TTC549 (cell line): ENCODE measurements at regions not wholly inside any gene's neighbourhood (a gene's known extent, or its start where the extent isn't known, plus 50 kb on each side); places are given as distances from the start of the nearest gene placed in this dataset.

ENCODE experiments used
- FAIRE-seq: peaks from 2 replicates; lab custom pipeline; 2012; peaks lifted over from hg19 to GRCh38; lab: Jason Lieb, UNC

- no peak for FAIRE-seq
Measured at GRCh38 chr15:60095711-60096110, 91.6 kb downstream of the FOXB1 start.

DNA sequence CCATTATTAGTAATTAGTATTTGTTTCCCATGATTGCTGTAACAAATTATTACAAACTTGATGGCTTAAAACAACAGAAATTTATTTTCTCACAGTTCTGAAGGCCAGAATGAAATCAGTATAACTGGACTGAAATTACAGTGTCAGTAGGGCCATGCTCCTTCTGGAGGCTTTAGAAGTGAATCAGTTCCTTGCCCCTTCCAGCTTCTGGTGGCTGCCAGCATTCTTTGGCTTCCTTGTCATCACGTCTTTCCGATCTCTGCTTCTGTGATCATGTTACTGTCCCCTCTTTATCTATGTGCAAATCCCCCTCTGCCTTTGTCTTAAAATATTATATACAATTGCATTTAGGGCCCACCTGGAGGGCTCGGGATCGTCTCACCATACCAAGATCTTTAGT is 92.0 kb downstream of the FOXB1 start:
- no peak for FAIRE-seq

GRCh38 chr15:60101416-60101815 is 97.3 kb downstream of the FOXB1 start:
- FAIRE-seq: no peak

DNA sequence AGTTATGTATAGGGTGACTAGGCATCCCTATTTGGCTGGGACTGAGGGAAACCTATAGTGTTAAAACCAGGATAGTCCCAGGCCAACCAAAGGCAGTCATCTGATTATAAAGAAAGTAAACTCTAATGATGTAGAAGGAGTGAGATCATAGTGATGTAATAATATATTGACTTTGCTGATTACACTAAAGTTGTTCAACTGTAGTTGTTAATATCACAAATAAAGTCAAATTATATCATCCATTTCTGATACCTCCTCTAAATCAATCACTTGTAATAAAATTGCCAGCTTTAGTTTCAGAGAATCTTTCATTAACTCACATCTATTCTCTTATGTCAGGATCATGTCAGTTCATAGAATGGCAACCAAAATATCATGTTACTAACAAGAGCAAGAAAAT is 98.6 kb downstream of the FOXB1 start:
- FAIRE-seq: no peak

DNA sequence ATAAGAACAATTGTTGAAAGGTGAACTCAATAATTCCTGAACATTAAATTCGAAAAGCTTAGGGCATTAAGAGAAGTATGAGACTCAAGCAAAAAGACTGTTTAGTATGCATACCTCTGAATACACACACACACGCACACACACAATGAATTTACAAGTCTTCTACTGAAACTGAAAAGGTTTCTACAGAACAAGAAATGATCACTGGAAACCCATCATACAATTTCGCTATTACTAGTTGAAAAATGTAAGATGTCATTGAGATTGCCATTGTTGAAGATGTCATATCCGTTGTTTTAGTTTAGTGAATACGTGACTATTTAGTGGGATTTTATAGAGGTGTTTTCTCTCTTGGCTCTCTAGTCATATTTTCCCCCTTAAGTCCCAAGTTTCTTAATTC is 106.8 kb downstream of the FOXB1 start:
- no peak for FAIRE-seq

DNA sequence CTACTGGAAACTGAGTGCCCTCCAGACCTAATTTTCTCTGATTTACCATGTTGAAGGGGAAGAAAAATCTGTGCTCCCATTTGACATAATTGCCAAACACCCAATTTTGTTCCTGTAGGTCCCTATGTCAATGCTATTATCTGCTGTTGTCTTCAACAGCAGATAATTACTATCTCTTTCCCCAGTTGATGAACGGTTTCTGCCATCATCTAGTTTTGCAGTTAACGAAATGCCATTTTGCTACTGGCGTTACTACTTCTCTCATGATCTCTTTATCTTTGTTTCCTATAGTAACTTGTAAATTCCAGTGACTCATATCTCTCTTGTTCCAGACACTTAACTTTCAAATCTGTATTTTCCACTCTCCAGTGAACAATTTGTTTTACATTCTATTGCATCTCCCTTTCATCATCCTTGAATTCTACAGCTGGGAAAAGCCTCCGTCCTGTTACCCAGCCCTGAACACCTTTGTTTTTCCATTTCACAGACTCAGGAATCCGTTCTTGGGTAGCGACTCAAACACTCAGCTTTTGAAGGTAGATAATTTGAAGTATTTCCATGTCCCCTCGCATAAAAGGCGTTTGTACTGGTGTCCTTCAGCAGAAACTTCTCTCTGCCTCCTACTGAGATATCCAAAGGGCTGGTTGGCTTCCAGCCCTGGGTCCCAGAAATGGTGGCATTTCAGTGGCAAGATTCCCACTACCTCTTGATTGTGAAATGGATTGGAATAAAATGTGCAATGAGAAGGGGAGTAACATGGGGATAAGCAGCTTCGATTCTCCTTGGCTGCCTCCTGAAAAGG is 111.7 kb downstream of the FOXB1 start:
- no peak for FAIRE-seq

DNA sequence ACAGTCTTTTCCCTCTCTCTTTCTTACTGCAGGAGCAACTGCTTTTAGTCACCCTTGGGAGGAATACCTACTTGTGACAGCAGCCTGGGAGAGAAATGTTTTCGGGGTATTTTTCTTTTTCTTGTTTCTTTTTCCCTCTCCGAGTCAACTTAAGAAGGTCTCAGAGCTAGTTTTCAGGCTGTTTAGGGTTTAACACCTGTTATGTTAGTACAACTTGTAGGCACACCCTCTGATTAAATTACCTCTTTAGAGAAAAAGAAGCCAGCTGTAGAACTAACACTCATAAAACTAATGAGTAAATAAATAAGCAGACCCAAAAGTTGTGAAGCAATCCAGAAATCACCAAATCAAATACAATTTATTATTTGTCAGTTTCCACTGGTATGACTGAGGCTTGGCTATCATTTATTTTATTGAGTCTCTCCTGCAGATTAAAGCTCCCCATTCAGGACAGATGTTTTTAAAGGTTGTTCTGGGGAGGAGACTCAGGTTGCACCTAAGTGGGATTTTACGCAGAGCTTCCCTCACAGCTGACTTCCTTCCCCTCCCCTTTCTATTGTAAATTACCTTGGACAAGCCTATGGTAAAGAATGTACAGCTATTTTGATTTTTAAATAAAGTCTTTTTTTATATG is 112.5 kb downstream of the FOXB1 start:
- no peak for FAIRE-seq

DNA sequence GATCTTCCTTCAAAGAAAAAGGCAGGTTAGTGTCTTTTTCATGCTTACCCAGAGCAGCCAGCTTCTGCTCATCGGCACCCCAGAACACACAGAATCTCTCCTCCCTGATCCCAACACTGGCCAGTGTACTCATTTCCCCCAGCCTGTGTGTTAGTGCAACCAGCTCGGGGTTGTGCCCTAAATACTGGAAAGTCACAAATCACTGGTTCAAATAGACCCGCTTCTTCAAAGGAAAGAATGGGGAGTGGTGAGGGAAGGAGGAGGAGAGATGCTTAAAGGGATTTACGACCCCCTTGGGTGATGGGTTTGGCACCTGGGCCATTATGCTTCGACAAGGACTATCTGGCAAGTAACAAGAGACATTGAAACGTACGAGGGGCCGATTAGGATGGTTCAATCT is 114.0 kb downstream of the FOXB1 start:
- no peak for FAIRE-seq

DNA sequence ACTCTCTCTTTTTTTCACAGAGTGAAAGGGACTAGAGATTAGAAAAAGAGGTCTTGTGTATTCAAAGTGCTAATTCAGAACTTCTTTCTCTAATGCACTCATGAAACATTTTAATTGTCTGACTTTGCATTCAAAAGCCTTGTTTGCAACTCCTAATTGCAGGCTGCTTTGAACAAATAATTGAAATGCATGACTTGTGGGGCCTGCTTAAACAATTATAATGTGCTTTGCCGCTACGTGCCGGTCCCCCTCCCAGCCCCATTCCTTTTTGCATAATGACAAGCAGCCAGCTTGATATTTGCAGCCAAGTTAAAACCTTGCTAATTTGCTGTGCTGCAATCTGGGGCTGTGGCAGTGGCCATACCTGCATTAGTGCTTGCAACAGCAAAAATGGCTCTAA is 114.5 kb downstream of the FOXB1 start:
- no peak for FAIRE-seq

GRCh38 chr15:60119101-60119500 is 115.0 kb downstream of the FOXB1 start:
- no peak for FAIRE-seq

- FAIRE-seq: no peak
Measured at GRCh38 chr15:60120100-60120499, 116.0 kb downstream of the FOXB1 start.

DNA sequence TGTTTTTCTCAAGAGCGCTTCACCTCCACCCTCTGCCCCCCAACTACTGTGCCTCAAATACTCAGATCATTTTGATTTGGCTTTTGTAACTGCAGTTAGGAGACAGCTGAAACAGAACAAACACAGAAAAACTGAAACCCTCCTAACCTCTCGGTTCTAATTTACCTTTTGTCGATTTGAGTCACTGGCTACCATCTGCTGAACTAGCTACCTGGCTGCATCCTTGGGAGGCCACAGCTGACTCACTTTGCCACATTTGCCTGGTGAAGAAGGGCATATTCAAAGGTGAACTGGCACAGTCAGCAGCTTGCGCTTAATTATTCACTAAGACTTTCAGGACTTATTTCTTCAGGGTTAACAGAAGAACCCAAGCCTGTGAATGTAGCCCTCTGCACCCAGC is 117.7 kb downstream of the FOXB1 start:
- FAIRE-seq: no peak

GRCh38 chr15:60122691-60123090 is 118.6 kb downstream of the FOXB1 start:
- no peak for FAIRE-seq

- no peak for FAIRE-seq
Measured at GRCh38 chr15:60124460-60125070, 120.5 kb downstream of the FOXB1 start.

GRCh38 chr15:60125334-60125733 is 121.2 kb downstream of the FOXB1 start:
- FAIRE-seq: no peak

DNA sequence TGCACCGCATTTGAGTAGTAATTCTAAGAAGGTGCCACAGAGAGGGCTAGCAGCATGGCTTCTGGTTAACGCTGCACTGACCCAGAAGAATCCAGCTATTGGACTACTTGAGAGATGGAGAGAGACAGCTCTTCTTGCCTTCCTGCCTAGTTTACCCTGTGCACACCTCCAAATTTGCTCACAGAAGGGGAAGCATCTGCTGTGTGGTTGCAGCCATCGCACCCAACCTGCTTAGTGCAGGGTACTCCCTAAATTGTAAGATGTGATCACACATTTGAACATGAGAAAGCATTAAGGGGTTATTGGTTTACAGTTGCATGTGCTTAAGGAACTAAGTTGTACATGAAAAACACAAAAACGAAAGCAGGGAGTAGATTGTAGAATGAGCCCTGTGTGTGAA is 122.1 kb downstream of the FOXB1 start:
- no peak for FAIRE-seq

DNA sequence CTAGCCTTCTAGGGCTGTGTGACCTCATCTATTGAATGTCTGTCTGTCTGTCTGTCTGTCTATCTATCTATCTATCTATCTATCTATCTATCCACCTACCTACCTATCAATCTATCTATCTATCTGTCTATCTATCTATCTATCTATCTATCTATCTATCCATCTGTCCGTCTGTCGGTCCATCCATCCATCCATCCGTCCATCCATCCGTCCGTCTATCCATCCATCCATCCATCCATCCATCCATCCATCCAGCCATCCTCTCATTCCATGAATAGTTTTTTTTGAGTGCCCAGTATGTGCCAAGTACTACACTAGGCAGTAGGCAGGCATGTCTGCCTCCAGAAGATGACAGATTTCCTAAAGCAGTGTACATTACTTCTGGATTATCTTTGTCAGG is 122.5 kb downstream of the FOXB1 start:
- no peak for FAIRE-seq

DNA sequence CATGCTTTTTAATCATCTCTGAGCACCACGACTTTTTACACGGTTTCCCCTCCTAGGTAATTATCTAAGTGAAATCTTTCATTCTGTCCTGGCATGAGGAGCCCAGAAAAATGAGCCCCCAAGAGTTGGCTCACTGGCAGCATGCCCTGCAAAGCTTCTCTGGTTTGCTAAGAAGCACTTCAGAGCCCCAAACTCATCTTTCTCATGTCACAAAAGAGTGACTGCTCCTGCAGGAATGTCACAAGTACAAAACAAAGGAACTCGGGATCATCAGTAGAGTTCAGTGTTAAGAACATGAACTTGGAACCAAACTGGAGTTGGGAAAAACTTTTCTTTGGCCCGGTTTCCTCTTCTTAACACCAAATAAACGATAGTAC is 123.9 kb downstream of the FOXB1 start:
- no peak for FAIRE-seq

GRCh38 chr15:60128710-60129109 is 124.6 kb downstream of the FOXB1 start:
- no peak for FAIRE-seq

- FAIRE-seq: no peak
Measured at GRCh38 chr15:60130398-60130797, 126.3 kb downstream of the FOXB1 start.

DNA sequence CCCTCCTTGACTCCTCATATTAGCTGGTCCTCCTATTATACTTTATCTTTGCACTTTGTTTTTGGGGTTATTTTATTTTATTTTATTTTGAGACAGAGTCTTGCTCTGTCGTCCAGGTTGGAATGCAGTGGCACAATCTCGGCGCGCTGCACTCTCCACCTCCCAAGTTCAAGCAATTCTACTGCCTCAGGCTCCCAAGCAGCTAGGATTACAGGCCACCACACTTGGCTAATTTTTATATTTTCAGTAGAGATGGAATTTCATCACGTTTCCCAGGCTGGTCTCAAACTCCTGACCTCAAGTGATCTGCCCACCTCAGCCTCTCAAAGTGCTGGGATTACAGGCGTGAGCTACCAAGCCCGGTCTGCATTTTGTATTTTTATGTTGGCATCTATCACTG is 126.7 kb downstream of the FOXB1 start:
- FAIRE-seq: no peak

DNA sequence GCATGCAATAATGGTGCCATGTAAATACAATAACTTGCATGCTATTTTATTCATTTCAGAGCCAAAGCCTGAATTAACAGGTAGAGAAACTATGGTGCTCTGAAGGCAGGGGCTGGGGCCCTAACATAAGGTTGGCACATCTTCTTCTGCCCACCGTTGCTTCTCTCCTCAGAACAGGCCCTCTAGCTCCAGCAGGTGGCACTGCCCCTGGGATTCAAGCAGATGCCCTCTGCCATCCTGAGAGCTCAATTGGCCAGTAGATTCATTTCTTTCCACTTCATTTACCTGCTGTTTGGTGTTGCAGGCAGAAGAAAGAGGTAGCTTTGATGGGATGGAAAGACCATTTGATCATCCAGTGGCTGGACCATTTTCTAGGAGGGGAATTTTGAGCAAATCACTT is 130.5 kb downstream of the FOXB1 start:
- no peak for FAIRE-seq

- no peak for FAIRE-seq
Measured at GRCh38 chr15:60135961-60136360, 131.8 kb downstream of the FOXB1 start.
